Trophoblast cell (in vitro differentiated cells and primary cell): ENCODE measurements at regions not wholly inside any gene's neighbourhood (a gene's known extent, or its start where the extent isn't known, plus 50 kb on each side); places are given as distances from the start of the nearest gene placed in this dataset.

ENCODE experiments used
- DNase-seq, 2 donors: peaks; one replicate each; pipeline ENCODE4 v3.0.0-alpha.2; 2016
- H2AFZ ChIP-seq: 2 replicates; pipeline ENCODE4 v1.6.1; 2013; ENCODE audit warnings: low read length, moderate library complexity, mild to moderate bottlenecking; ENCODE audit not compliant: insufficient read depth, poor library complexity
- H2AK5ac ChIP-seq: 2 replicates; pipeline ENCODE4 v1.6.1; 2013; ENCODE audit warnings: mild to moderate bottlenecking, low read length
- H2BK120ac ChIP-seq: 2 replicates; pipeline ENCODE4 v1.6.1; 2013; ENCODE audit warnings: low read length, mild to moderate bottlenecking, moderate library complexity; ENCODE audit not compliant: insufficient read depth, poor library complexity
- H2BK12ac ChIP-seq: 2 replicates; pipeline ENCODE4 v1.6.1; 2013; ENCODE audit warnings: mild to moderate bottlenecking, low read length, moderate library complexity
- H2BK5ac ChIP-seq: 2 replicates; pipeline ENCODE4 v1.6.1; 2013; ENCODE audit warnings: low read length, low read depth, moderate library complexity, mild to moderate bottlenecking; ENCODE audit not compliant: poor library complexity
- H3K14ac ChIP-seq: 2 replicates; pipeline ENCODE4 v1.6.1; 2013; ENCODE audit warnings: mild to moderate bottlenecking, low read length
- H3K18ac ChIP-seq: 2 replicates; pipeline ENCODE4 v1.6.1; 2013; ENCODE audit warnings: mild to moderate bottlenecking, low read length
- H3K23ac ChIP-seq: 2 replicates; pipeline ENCODE4 v1.6.1; 2013; ENCODE audit warnings: low read length
- H3K27ac ChIP-seq: 2 replicates; pipeline ENCODE4 v1.5.1; 2013; ENCODE audit warnings: low read depth, mild to moderate bottlenecking, inconsistent platforms, low read length, moderate library complexity
- H3K27me3 ChIP-seq: 2 replicates; pipeline ENCODE4 v1.6.1; 2013; ENCODE audit warnings: inconsistent platforms, mild to moderate bottlenecking, low read length, moderate library complexity; ENCODE audit not compliant: insufficient read depth
- H3K36me3 ChIP-seq, 2 experiments: 1 replicate in 1 of 2; 2 replicates in 1 of 2; pipeline ENCODE4 v1.6.1; 2013; ENCODE audit warnings: low read length in 2 of 2, mild to moderate bottlenecking in 2 of 2, moderate library complexity in 1 of 2; ENCODE audit not compliant: insufficient read depth in 2 of 2, control insufficient read depth in 1 of 2
- H3K4ac ChIP-seq: 2 replicates; pipeline ENCODE4 v1.6.1; 2013; ENCODE audit warnings: low read depth, mild to moderate bottlenecking, low read length, moderate library complexity
- H3K4me1 ChIP-seq, 2 experiments: 1 replicate in 1 of 2; 2 replicates in 1 of 2; pipeline ENCODE4 v1.6.1; 2013; ENCODE audit warnings: low read length in 2 of 2, mild to moderate bottlenecking in 2 of 2, moderate library complexity in 1 of 2; ENCODE audit not compliant: insufficient read depth in 2 of 2, control insufficient read depth in 1 of 2
- H3K4me2 ChIP-seq: 2 replicates; pipeline ENCODE4 v1.6.1; 2013; ENCODE audit warnings: inconsistent platforms, mild to moderate bottlenecking, low read length, moderate library complexity
- H3K4me3 ChIP-seq: 2 replicates; pipeline ENCODE4 v1.5.1; 2013; ENCODE audit warnings: mild to moderate bottlenecking, low read depth, low read length, inconsistent platforms
- H3K79me1 ChIP-seq: one replicate; pipeline ENCODE4 v1.6.1; 2013; ENCODE audit warnings: low read length
- H3K79me2 ChIP-seq: 2 replicates; pipeline ENCODE4 v1.6.1; 2013; ENCODE audit warnings: low read length, mild to moderate bottlenecking; ENCODE audit not compliant: control insufficient read depth, insufficient read depth, poor library complexity
- H3K9ac ChIP-seq: 2 replicates; pipeline ENCODE4 v1.6.1; 2013; ENCODE audit warnings: mild to moderate bottlenecking, low read length
- H3K9me3 ChIP-seq: 2 replicates; pipeline ENCODE4 v1.6.1; 2013; ENCODE audit warnings: low read depth, mild to moderate bottlenecking, control low read depth, inconsistent platforms, low read length; ENCODE audit not compliant: insufficient read depth
- H4K12ac ChIP-seq: 2 replicates; pipeline ENCODE4 v1.6.1; 2013; ENCODE audit warnings: low read depth, mild to moderate bottlenecking, low read length, moderate library complexity
- H4K8ac ChIP-seq: 2 replicates; pipeline ENCODE4 v1.6.1; 2013; ENCODE audit warnings: low read depth, mild to moderate bottlenecking, low read length, moderate library complexity
- H4K91ac ChIP-seq: one replicate; pipeline ENCODE4 v1.6.1; 2013; ENCODE audit warnings: low read depth, mild to moderate bottlenecking, low read length, moderate library complexity
- WGBS: extraction: QIAGEN DNeasy Blood & Tissue Kit; methylation state at CpG from one replicate; pipeline ENCODE4 v1.1.7; 2013; ENCODE audit warnings: missing lambda C conversion rate; ENCODE audit not compliant: insufficient read length, insufficient coverage; ENCODE audit errors: extremely low coverage; 5-methylcytosine and 5-hydroxymethylcytosine counted together

DNA sequence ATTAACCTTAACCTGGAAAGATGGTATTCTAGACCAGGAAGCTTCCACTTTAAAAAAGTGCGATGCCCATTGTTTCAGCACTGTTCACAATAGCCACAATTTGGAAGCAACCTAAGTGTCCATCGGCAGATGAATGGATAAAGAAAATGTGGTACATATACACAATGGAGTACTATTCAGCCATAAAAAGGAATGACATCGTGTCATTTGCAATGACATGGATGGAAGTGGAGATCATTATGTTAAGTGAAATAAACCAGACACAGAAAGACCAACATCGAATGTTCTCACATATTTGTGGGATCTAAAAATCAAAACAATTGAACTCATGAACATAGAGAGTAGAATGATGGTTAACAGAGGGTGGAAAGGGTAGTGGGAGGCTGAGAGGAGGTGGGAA, 94.2 kb downstream of the NR2F2 start:
- H4K12ac ChIP-seq = no peak overlapping the region
- H3K4ac ChIP-seq = no peak overlapping the region
- no peak overlapping the region for H4K8ac ChIP-seq
- no peak overlapping the region for H2AFZ ChIP-seq
- no peak for DNase-seq
- no peak overlapping the region for H3K9ac ChIP-seq
- H2AK5ac ChIP-seq = no peak overlapping the region
- no peak overlapping the region for H2BK12ac ChIP-seq
- H3K4me1 ChIP-seq = no peaks in the 10 kb centered on the region
- H2BK5ac ChIP-seq = no peak overlapping the region
- no peak overlapping the region for H3K18ac ChIP-seq
- H3K14ac ChIP-seq = no peak overlapping the region
- no peaks in the 10 kb centered on the region for H3K79me2 ChIP-seq
- H3K36me3 ChIP-seq = no peaks in the 10 kb centered on the region
- H3K4me3 ChIP-seq = no peak overlapping the region
- no peak overlapping the region for H3K23ac ChIP-seq
- peaks cover 2% of the 10 kb centered on the region for H3K27me3 ChIP-seq
- no peak overlapping the region for H3K27ac ChIP-seq
- no peak overlapping the region for H2BK120ac ChIP-seq
- H3K9me3 ChIP-seq = no peaks in the 10 kb centered on the region
- no CpG with 5 or more reads among the region's 4 CpGs for WGBS
- no peak overlapping the region for H4K91ac ChIP-seq
- no peak overlapping the region for H3K4me2 ChIP-seq
- no peaks in the 10 kb centered on the region for H3K79me1 ChIP-seq

DNA sequence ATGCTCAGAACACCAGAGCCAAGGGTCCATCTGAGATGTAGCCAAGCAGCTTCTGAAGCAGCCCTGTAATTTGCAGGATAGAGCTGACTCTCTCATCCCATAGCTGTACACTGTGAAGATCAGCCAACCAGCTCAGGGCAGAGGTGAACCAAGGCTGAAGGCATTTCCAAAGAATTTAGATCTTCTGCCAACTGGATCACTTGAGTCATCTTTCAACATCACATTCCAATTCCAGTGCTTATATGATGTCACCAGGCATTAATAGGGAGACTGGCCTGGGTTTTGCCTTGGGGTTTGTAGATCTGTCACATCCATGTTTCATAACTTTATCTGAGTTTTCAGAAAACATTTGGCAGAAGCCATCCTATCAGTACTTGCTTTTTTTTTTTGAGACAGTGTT, 98.2 kb downstream of the NR2F2 start:
- Histone ChIP-seq H4K8ac (no peak overlapping the region), H3K4me1 (no peaks in the 10 kb centered on the region), H3K4me2 (no peak overlapping the region), H3K27me3 (no peaks in the 10 kb centered on the region), H2BK120ac (no peak overlapping the region), H3K14ac (no peak overlapping the region), H3K9ac (no peak overlapping the region), H4K91ac (no peak overlapping the region), H3K18ac (no peak overlapping the region), H3K79me1 (no peaks in the 10 kb centered on the region), H2BK12ac (no peak overlapping the region), H3K4me3 (no peak overlapping the region), H3K4ac (no peak overlapping the region), H3K79me2 (no peaks in the 10 kb centered on the region), H3K9me3 (no peaks in the 10 kb centered on the region), H4K12ac (no peak overlapping the region), H2AK5ac (no peak overlapping the region), H3K36me3 (no peaks in the 10 kb centered on the region), H2AFZ (no peak overlapping the region), H3K23ac (no peak overlapping the region), H3K27ac (no peak overlapping the region), H2BK5ac (no peak overlapping the region)
- peak; percentile 51 to 73 for DNase-seq

DNA sequence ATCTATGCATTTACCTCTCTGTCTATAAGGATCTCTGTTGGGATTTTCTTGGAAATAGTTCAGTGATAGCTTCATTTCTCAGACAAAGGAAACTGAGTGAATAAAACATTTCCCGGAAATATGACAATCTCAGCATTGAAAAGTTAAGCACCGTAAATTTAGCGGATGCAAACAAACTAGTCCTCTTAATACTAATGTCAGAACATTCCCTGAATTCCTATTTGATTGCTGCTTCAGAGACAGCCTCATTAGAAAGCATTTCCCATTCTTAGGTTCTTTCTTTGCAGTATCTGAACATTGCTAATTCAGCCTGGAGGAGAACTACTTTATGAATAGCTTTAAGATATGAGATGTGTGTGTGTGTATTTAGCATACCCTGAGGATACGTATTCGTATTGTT, 101.3 kb downstream of the NR2F2 start:
- Histone ChIP-seq H3K18ac (no peak overlapping the region), H2AK5ac (no peak overlapping the region), H2BK120ac (no peak overlapping the region), H2BK12ac (no peak overlapping the region), H3K9me3 (no peaks in the 10 kb centered on the region), H3K36me3 (no peaks in the 10 kb centered on the region), H3K4me2 (no peak overlapping the region), H2AFZ (no peak overlapping the region), H3K9ac (no peak overlapping the region), H4K12ac (no peak overlapping the region), H3K4me1 (no peaks in the 10 kb centered on the region), H3K27ac (no peak overlapping the region), H3K79me2 (no peaks in the 10 kb centered on the region), H3K23ac (no peak overlapping the region), H4K91ac (no peak overlapping the region), H3K14ac (no peak overlapping the region), H2BK5ac (no peak overlapping the region), H3K4ac (no peak overlapping the region), H3K79me1 (no peaks in the 10 kb centered on the region), H3K27me3 (no peaks in the 10 kb centered on the region), H4K8ac (no peak overlapping the region), H3K4me3 (no peak overlapping the region)
- DNase-seq = no peak
- no CpG with 5 or more reads among the region's 5 CpGs for WGBS

DNA sequence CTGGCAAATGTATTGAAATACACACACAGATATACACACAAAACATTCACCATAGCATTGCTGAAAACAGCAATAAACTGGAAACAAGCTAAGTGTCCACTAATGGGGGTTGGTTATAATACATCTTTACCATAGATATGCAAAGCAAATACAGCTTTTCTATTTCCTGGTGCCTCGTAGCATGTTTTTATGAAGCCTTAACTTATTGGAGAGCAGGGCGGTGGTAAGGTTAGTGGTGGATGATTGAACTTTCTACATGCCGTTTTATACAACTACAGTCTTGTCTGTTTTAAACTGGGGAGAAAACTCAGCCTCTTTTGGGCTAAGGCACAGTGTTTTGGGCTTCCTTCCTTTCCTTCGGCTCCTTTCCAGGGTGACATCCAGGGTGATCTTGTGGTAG, 104.5 kb downstream of the NR2F2 start:
- no peak overlapping the region for H4K8ac ChIP-seq
- no peaks in the 10 kb centered on the region for H3K27me3 ChIP-seq
- H3K14ac ChIP-seq = no peak overlapping the region
- no peak overlapping the region for H3K27ac ChIP-seq
- H3K4me2 ChIP-seq = no peak overlapping the region
- WGBS = no CpG with 5 or more reads among the region's 4 CpGs
- no peaks in the 10 kb centered on the region for H3K79me2 ChIP-seq
- no peak overlapping the region for H2AK5ac ChIP-seq
- no peak overlapping the region for H3K4ac ChIP-seq
- no peak overlapping the region for H2BK120ac ChIP-seq
- no peak overlapping the region for H4K91ac ChIP-seq
- H4K12ac ChIP-seq = no peak overlapping the region
- no peak overlapping the region for H2BK5ac ChIP-seq
- H3K18ac ChIP-seq = no peak overlapping the region
- H2AFZ ChIP-seq = no peak overlapping the region
- no peak overlapping the region for H3K4me3 ChIP-seq
- H2BK12ac ChIP-seq = no peak overlapping the region
- H3K9me3 ChIP-seq = no peaks in the 10 kb centered on the region
- H3K23ac ChIP-seq = no peak overlapping the region
- H3K4me1 ChIP-seq = no peaks in the 10 kb centered on the region
- no peaks in the 10 kb centered on the region for H3K36me3 ChIP-seq
- no peak overlapping the region for H3K9ac ChIP-seq
- no peaks in the 10 kb centered on the region for H3K79me1 ChIP-seq
- DNase-seq = no peak

DNA sequence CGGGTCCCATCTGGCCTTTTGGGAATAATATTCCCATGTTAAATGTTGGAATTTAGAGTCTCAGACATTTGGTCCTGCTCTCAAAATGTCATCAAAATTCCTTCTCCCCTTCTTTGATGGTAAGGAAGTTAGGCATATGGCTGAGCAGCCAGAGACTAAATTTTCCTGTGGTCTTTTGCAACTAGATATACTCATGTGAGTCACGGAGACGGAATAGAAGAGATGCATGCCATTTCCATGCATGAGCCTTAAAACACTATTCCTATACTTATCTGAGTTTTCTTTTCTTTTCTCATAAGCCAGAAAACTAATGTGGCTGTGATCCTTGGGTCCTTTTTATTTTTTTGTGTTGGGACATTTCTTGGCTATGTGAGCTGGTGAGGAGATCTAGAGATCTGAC, 105.3 kb downstream of the NR2F2 start:
- H3K9ac ChIP-seq = no peak overlapping the region
- H2BK12ac ChIP-seq = no peak overlapping the region
- no peak overlapping the region for H2BK120ac ChIP-seq
- no peak overlapping the region for H2AK5ac ChIP-seq
- H2AFZ ChIP-seq = no peak overlapping the region
- no peaks in the 10 kb centered on the region for H3K36me3 ChIP-seq
- H4K12ac ChIP-seq = no peak overlapping the region
- DNase-seq = no peak
- H4K91ac ChIP-seq = no peak overlapping the region
- no peak overlapping the region for H3K27ac ChIP-seq
- no CpG with 5 or more reads among the region's 3 CpGs for WGBS
- H3K9me3 ChIP-seq = no peaks in the 10 kb centered on the region
- H3K4me1 ChIP-seq = no peaks in the 10 kb centered on the region
- no peak overlapping the region for H3K4me3 ChIP-seq
- H3K18ac ChIP-seq = no peak overlapping the region
- no peak overlapping the region for H3K4me2 ChIP-seq
- no peaks in the 10 kb centered on the region for H3K79me2 ChIP-seq
- H3K79me1 ChIP-seq = no peaks in the 10 kb centered on the region
- H3K14ac ChIP-seq = no peak overlapping the region
- no peaks in the 10 kb centered on the region for H3K27me3 ChIP-seq
- H3K23ac ChIP-seq = no peak overlapping the region
- no peak overlapping the region for H3K4ac ChIP-seq
- no peak overlapping the region for H4K8ac ChIP-seq
- no peak overlapping the region for H2BK5ac ChIP-seq
